HepG2 (cell line): ENCODE measurements at regions not wholly inside any gene's neighbourhood (a gene's known extent, or its start where the extent isn't known, plus 50 kb on each side); places are given as distances from the start of the nearest gene placed in this dataset.

ENCODE experiments used
- CBX5 ChIP-seq: sonication (generic); formaldehyde crosslinking; IDR thresholded peaks from 2 replicates; pipeline ENCODE4 v1.4.0; 2020; ENCODE audit warnings: missing genetic modification reagents, borderline replicate concordance
- CEBPB ChIP-seq: IDR thresholded peaks from 2 replicates; pipeline ENCODE4 v1.6.1; 2011; ENCODE audit warnings: low read depth, low read length, improper control_type of control experiment, borderline replicate concordance
- CTCF ChIP-seq: sonication (generic); formaldehyde crosslinking; IDR thresholded peaks from 2 replicates; pipeline ENCODE4 v1.5.0; 2020; ENCODE audit warnings: mild to moderate bottlenecking, missing genetic modification reagents, moderate library complexity
- EP300 ChIP-seq, 3 experiments: sonication (generic) in 1 of 3; formaldehyde crosslinking in 1 of 3; IDR thresholded peaks; 2 replicates each; pipeline versions ENCODE4 v1.5.1 to v1.6.1; 2011 to 2020; ENCODE audit warnings: low read depth in 2 of 3, low read length in 2 of 3, borderline replicate concordance in 1 of 3, improper control_type of control experiment in 1 of 3, mild to moderate bottlenecking in 1 of 3, missing genetic modification reagents in 1 of 3, moderate library complexity in 1 of 3
- KDM5B ChIP-seq: sonication (generic); formaldehyde crosslinking; IDR thresholded peaks from 2 replicates; pipeline ENCODE4 v1.4.0; 2020; ENCODE audit warnings: missing genetic modification reagents, mild to moderate bottlenecking, borderline replicate concordance
- PAF1 ChIP-seq: IDR thresholded peaks from 2 replicates; pipeline ENCODE4 v1.6.1; 2016; ENCODE audit warnings: missing genetic modification reagents, missing compliant biosample characterization
- PAX8 ChIP-seq: sonication (generic); formaldehyde crosslinking; IDR thresholded peaks from 2 replicates; pipeline ENCODE4 v1.8.0; 2022; ENCODE audit warnings: mild to moderate bottlenecking, missing genetic modification reagents, borderline replicate concordance
- TAF1 ChIP-seq: sonication (generic); formaldehyde crosslinking; IDR thresholded peaks from 2 replicates; pipeline ENCODE4 v1.4.0; 2020; ENCODE audit warnings: missing genetic modification reagents
- ZC3H13 ChIP-seq: sonication (generic); formaldehyde crosslinking; IDR thresholded peaks from 2 replicates; pipeline ENCODE4 v1.8.1; 2023; ENCODE audit warnings: mild to moderate bottlenecking, missing genetic modification reagents, moderate library complexity
- ZNF24 ChIP-seq: fragments of 450-650 bp; IDR thresholded peaks from 2 replicates; pipeline ENCODE4 v1.6.1; 2017; ENCODE audit warnings: antibody characterized with exemption, mild to moderate bottlenecking
- ZNF484 ChIP-seq: sonication (generic); formaldehyde crosslinking; IDR thresholded peaks from 2 replicates; pipeline ENCODE4 v1.5.1; 2020; ENCODE audit warnings: mild to moderate bottlenecking, low read depth, missing genetic modification reagents, borderline replicate concordance
- ZNF580 ChIP-seq: IDR thresholded peaks from 2 replicates; pipeline ENCODE4 v1.6.1; 2016; ENCODE audit warnings: low read depth, borderline replicate concordance

- TF ChIP-seq CTCF (no peak), ZC3H13 (CRISPR knock-in tag) (no peak), PAF1 (no peak), CEBPB (no peak), EP300 (IDR thresholded peaks at IDR 0.05; ENCODE audit: low read depth in 2 of 2, low read length in 2 of 2) (no peak), EP300 (CRISPR knock-in tag; IDR thresholded peaks at IDR 0.05; ENCODE audit: borderline replicate concordance) (no peak), ZNF580 (CRISPR knock-in tag) (no peak), ZNF484 (CRISPR knock-in tag) (no peak), CBX5 (CRISPR knock-in tag) (no peak), PAX8 (CRISPR knock-in tag) (no peak), KDM5B (CRISPR knock-in tag) (no peak), TAF1 (CRISPR knock-in tag) (no peak), ZNF24 (no peak)
Observed at GRCh38 chr21:16872616-16873015, 640.2 kb upstream of the CXADR start.
